SK-N-MC (cell line): ENCODE measurements at regions not wholly inside any gene's neighbourhood (a gene's known extent, or its start where the extent isn't known, plus 50 kb on each side); places are given as distances from the start of the nearest gene placed in this dataset.
"Not testable (repeated sequence)": the region's sequence is repeated elsewhere in the genome, so short reads cannot be mapped to it uniquely, and the experiment has no call there.

Experiments used
- DNase-seq: peaks from one replicate; pipeline ENCODE4 v3.0.0-alpha.2; 2011; ENCODE audit warnings: low read depth, low spot score
- H3K27ac ChIP-seq: fragments of 200-600 bp; sonication (generic); 2 replicates; pipeline ENCODE4 v1.5.1; 2016; ENCODE audit warnings: mixed run types
- H3K36me3 ChIP-seq: fragments of 200-600 bp; sonication (generic); 2 replicates; pipeline ENCODE4 v1.6.1; 2017; ENCODE audit warnings: antibody characterized with exemption, low read length, mixed read lengths; ENCODE audit not compliant: insufficient read depth
- H3K4me3 ChIP-seq: fragments of 200-600 bp; sonication (generic); 2 replicates; pipeline ENCODE4 v1.5.1; 2016
- H3K9ac ChIP-seq: fragments of 200-600 bp; sonication (generic); 2 replicates; pipeline ENCODE4 v1.8.0; 2017; ENCODE audit warnings: mixed run types, mixed read lengths; ENCODE audit not compliant: insufficient read length
- H3K9me3 ChIP-seq: fragments of 200-600 bp; sonication (generic); 2 replicates; pipeline ENCODE4 v1.6.1; 2017; ENCODE audit warnings: low read depth, mild to moderate bottlenecking, antibody characterized with exemption, low read length, moderate library complexity, mixed read lengths
- EZH2 ChIP-seq: fragments of 200-600 bp; sonication (generic); IDR thresholded peaks from one replicate; pipeline ENCODE4 v1.6.1; 2017; ENCODE audit warnings: antibody characterized with exemption
- FOXP2 ChIP-seq: optimal IDR thresholded peaks from 2 replicates; pipeline ENCODE3; 2011; ENCODE audit warnings: mild to moderate bottlenecking, moderate library complexity; ENCODE audit not compliant: insufficient read depth; ENCODE audit errors: extremely low read length, control extremely low read depth
- POLR2AphosphoS5 ChIP-seq: IDR thresholded peaks from 2 replicates; pipeline ENCODE4 v1.6.1; 2012; ENCODE audit warnings: mild to moderate bottlenecking, low read depth, low read length, borderline replicate concordance

GRCh38 chr2:36163520-36164254 is 191.9 kb upstream of the CRIM1 start:
- no peak for TF ChIP-seq POLR2AphosphoS5
- no peak for TF ChIP-seq EZH2
- no peak for TF ChIP-seq FOXP2
- Histone ChIP-seq H3K9ac (no peak overlapping the region), H3K36me3 (no peaks in the 10 kb centered on the region), H3K9me3 (no peaks in the 10 kb centered on the region), H3K27ac (no peak overlapping the region), H3K4me3 (no peak overlapping the region)
- no peak for DNase-seq

- not testable (repeated sequence) for H3K9ac ChIP-seq
These were observed 198.5 kb upstream of the CRIM1 start for GRCh38 chr2:36157093-36157492.

GRCh38 chr2:36147670-36148390 is 207.7 kb upstream of the CRIM1 start:
- Histone ChIP-seq H3K36me3 (no peaks in the 10 kb centered on the region), H3K9ac (no peak overlapping the region), H3K4me3 (no peak overlapping the region), H3K27ac (no peak overlapping the region), H3K9me3 (no peaks in the 10 kb centered on the region)
- TF ChIP-seq POLR2AphosphoS5 (no peak), FOXP2 (no peak), EZH2 (no peak)
- DNase-seq: no peak

More at GRCh38 chr2:36157093-36157492, 198.5 kb upstream of the CRIM1 start:
- not testable (repeated sequence) for H3K9me3 ChIP-seq, H3K27ac ChIP-seq, H3K36me3 ChIP-seq, H3K4me3 ChIP-seq, DNase-seq

- TF ChIP-seq FOXP2 (no peak), POLR2AphosphoS5 (no peak), EZH2 (no peak)
- Histone ChIP-seq H3K9ac (no peak overlapping the region), H3K4me3 (no peak overlapping the region), H3K9me3 (no peaks in the 10 kb centered on the region), H3K27ac (no peak overlapping the region), H3K36me3 (no peaks in the 10 kb centered on the region)
- no peak for DNase-seq
These were observed 208.8 kb upstream of the CRIM1 start for GRCh38 chr2:36146765-36147164.

GRCh38 chr2:36140391-36140790 is 215.2 kb upstream of the CRIM1 start:
- TF ChIP-seq EZH2 (no peak), POLR2AphosphoS5 (no peak)
- no peak for DNase-seq
- no peak overlapping the region for H3K9ac ChIP-seq
- no peaks in the 10 kb centered on the region for H3K9me3 ChIP-seq
- no peak overlapping the region for H3K27ac ChIP-seq
- no peaks in the 10 kb centered on the region for H3K36me3 ChIP-seq
- H3K4me3 ChIP-seq: no peak overlapping the region

- H3K9ac ChIP-seq: no peak overlapping the region
- no peak overlapping the region for H3K27ac ChIP-seq
- no peaks in the 10 kb centered on the region for H3K9me3 ChIP-seq
- no peak for DNase-seq
- TF ChIP-seq EZH2: no peak
- TF ChIP-seq POLR2AphosphoS5: no peak
- TF ChIP-seq FOXP2: no peak
- H3K36me3 ChIP-seq: no peaks in the 10 kb centered on the region
- no peak overlapping the region for H3K4me3 ChIP-seq
These were observed 218.0 kb upstream of the CRIM1 start for GRCh38 chr2:36137612-36138011.

- Histone ChIP-seq H3K36me3 (no peaks in the 10 kb centered on the region), H3K9ac (no peak overlapping the region), H3K4me3 (no peak overlapping the region), H3K27ac (no peak overlapping the region), H3K9me3 (no peaks in the 10 kb centered on the region)
- no peak for DNase-seq
- TF ChIP-seq POLR2AphosphoS5 (no peak), FOXP2 (no peak), EZH2 (no peak)
These were observed 221.3 kb upstream of the CRIM1 start for GRCh38 chr2:36134281-36134680.

- H3K9ac ChIP-seq: no peak overlapping the region
- no peak overlapping the region for H3K4me3 ChIP-seq
- H3K36me3 ChIP-seq: no peaks in the 10 kb centered on the region
- H3K9me3 ChIP-seq: no peaks in the 10 kb centered on the region
- DNase-seq: no peak
- no peak overlapping the region for H3K27ac ChIP-seq
- TF ChIP-seq FOXP2 (no peak), POLR2AphosphoS5 (no peak), EZH2 (no peak)
These were observed 227.2 kb upstream of the CRIM1 start for GRCh38 chr2:36128359-36128758.
